HG02763 (cell line): ENCODE measurements at regions not wholly inside any gene's neighbourhood (a gene's known extent, or its start where the extent isn't known, plus 50 kb on each side); places are given as distances from the start of the nearest gene placed in this dataset.
"Not testable (repeated sequence)": the region's sequence is repeated elsewhere in the genome, so short reads cannot be mapped to it uniquely, and the experiment has no call there.

ENCODE experiments used
- ATAC-seq: cut with Tn5 transposase; IDR thresholded peaks from one replicate; pipeline ENCODE4 v1.9.1; 2021; ENCODE audit warnings: mild to moderate bottlenecking, moderate library complexity; ENCODE audit not compliant: unreplicated experiment

DNA sequence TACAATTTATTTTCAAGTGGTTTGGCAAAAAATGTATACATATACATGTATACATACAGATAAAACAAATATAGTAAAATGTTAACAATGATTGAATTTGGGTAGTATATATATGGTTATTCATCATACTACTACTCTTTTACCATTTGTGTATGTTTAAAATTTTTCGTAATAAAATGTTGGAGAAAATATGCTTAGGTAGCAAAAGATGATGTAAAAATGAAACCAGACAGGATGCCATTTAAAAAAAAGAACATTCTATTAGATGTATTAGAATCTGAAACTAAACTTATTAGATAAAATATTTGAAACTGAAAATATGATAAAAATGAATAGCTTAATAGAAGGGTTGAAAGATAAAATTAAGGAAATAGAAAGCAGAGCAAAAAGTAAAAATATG, 144.9 kb upstream of the FER start:
- ATAC-seq = no peak

DNA sequence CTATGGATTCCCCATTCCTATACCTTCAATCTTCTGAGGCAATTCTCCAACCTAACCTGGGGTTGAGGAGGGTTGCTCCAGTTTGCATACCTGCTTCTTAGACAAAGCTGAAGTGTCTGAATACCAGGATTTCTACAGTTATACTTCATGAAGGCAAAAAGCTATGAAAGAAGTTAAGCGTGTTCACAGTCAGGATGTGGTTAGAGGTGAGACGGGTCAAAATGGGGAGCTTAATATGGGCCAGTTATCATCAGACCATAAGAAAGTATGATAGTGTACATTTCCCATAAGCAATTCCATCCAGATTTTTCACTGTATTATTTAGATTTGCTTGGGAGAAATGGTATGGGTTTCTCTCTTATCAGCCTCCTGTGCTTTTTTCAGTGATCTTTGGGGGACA, 156.9 kb upstream of the FER start:
- ATAC-seq = no peak

DNA sequence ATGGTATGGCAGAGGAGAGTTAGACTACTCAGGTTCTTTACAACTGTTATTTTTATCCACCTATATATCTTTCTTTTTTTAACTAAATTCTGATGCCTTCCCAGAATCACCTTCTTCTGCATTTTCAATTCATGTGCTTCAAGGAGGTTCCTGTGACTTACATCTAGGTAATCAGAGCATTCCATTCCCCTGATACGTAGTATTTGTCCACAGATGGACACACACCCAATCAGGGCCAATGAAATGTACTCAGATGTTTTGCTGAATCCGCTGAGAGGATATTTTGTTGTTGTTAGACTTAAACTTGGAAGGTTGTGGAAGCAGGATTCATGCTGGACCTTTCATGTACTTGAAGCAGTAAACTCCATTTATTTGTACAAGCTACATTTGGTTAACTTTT, 159.4 kb upstream of the FER start:
- no peak for ATAC-seq

DNA sequence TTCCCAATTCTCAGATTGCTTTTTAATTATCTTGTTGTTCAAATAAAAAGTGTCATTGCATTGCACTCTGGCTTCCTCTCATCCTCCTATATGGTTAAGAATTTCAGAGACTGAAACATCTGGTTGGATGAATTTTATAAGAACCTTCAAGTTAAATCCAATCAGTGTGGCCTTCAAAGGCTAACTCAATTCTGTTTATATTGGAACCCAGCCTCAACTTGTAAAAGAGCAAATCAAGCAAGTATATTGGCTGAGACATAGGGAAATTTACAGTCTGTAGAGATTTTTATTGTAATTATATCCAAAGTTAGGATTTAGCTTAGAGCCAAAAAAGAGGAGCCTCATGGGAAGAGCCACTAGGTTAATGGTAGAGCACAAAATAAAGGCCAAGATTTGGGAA, 159.9 kb upstream of the FER start:
- ATAC-seq = no peak

DNA sequence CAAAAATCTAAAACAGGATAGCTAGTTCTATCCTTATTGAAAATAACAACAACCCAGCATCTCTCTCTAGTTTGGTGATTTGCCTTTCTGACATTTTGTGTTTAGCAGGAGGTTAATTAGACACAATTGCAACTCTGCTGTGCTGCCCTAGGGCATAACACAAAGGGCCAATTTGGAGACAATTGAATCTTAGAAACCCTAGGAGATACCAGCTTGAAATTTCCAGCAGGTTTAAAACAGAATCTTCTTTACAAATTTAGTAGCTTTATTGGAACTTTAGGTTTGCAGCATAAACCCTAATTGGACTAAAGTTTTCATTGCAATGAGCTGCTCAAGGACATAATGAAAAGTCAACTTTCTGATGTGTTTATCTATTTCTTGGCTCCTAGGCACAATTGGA, 166.7 kb upstream of the FER start:
- no peak for ATAC-seq

DNA sequence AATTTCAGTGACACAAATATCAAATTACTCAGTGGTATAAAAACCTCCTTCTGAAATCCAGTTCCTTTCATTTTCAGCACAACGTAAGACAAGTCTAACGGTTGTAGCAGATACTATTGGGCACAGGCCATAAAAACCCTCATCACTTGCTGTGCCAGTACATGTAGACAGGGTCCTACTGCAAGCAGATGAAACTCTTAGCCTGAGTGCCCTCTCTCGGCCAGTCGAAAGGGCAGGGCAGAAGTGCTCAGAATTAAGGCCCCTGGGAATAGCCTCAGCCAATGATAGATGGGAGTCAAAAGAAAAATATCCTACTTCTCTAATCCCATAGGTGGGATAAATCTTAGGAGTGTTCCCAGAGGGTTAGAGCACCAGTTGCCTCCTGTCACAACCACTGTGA, 168.5 kb upstream of the FER start:
- no peak for ATAC-seq

DNA sequence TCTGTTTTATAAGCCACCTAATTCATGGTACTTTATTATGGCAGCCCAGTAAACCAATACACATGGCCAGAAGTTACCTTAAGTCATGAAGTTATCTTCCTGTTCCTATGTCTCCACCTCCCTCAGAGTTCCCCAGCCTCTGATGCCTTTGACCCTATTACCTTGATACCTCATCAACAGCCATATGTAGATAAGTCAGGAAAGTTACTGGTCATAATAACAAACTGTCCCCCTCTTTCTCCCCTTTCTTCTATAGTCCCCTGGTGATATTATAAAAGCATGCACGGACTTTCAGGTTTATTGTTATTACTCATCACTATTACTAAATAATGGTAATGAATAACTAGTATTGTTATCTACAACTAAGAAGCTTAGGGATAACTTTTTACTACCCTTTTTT, 168.9 kb upstream of the FER start:
- no peak for ATAC-seq

DNA sequence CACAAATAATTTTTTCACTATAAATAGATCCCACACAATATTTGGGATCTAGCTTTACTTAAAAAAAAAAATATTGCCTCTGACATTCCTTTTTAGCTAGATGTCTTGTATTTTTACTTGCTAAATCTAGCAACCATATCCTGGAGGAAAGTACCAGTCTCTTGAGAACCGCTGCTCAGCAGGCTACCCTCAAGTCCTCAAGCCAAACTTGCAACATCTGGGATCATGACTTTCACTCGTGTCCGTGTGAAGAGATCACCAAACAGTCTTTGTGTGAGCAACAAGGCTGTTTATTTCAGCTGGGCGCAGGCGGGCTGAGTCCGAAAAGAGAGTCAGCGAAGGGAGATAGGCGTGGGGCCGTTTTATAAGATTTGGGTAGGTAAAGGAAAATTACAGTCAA, 180.3 kb upstream of the FER start:
- ATAC-seq = no peak

DNA sequence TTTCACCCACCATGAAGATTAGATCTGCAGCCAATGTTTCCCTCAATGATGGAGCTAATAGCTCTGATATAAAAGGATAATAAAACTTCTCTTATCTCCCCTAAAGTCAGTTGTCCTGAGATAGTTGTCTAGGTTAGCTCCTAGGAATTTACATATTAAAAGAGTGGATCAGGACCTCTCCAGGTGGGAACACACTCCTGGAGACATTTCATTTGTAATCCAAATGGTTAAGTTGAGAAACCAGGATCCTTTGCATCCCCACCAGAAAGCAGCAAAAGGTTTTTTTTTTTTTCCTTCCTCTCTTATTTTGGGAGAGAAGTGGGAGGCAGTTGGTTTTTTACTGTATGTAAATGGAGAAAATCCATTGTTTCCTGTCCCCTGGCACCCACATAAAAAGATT, 182.5 kb upstream of the FBXL17 start:
- no peak for ATAC-seq

DNA sequence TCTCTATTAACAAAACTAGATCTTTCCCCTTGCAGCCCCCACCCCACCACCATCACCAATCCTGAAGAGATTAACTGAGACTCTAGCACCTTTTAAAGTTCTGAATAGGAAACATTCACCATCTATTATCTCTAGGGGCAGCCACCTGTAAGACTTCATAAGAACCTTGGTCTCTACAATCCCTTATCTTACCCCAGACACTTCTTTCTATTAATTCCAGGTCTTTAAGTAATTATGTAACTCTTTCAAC, 180.2 kb upstream of the FBXL17 start:
- no peak for ATAC-seq

DNA sequence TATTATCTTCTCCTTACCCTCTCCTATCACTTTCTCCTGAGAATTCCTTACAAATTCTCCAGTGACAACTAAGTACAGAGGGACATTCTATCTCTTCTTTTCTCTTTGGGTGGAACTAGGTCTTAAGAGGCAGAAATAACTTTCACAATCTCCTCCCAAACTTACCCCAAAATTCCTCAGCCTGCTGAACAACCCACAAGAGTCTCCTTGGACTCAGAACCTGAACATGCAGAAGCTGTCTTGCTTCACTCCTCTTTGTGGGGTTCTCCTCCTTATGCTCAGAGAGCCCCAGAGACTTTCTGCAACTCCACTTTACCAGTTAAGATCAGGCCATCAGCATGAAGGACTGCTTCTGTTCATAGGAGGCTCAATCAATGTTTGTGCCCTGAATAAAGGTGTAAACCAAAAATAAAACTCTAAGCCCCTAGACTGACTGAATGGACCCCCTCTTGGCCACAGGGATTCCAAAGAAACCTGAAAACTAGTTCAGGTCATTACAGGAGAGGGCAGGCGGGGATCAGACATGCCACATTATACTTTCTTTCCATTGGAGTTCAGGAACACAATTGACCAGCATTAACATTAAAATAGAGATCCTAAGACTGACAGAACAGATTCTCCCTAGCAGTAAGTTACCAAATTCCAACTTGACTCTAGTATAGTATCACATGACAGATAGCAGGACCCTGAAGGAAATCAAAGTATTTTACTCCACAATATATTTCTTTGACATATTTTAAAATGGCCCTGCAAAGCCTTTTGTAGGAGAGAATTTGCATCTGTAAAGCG, 179.7 kb upstream of the FBXL17 start:
- ATAC-seq = no peak

DNA sequence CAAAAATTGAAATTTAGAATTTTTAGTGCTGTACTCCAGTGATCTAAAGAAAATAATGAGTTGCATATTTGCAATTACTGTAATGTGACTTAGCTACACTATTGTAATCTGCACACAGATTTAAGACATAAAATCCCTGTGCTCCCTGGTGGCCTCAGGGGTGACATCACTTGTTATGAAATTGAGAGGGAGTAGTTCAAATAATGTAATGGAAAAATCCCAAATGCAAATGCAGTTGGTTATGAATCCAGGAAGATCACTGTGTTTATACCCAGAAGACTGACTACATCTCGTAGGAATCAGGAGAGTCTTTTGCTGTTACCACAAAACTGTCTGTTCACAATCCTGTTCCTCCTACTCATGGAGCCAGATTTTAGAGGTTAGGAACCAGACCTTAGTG, 178.7 kb upstream of the FBXL17 start:
- no peak for ATAC-seq

DNA sequence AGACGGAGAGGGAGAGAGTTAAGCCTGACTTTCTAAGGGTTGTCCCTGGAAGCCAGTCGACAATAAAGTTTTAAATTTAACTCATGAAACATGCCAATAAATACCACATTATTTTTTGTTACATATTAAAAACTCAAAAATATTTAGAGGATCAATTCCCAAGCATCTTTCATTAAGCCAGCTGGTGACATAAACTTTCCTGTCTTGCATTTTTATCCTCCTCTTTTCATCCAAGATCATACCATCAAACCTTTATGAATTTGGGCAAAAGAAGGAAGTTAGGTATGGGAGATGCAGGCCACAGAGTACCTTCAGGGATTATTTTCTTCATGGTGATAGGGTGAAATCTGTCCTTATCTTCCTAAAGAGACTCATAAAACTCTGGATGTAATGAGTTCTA, 178.3 kb upstream of the FBXL17 start:
- ATAC-seq = no peak

DNA sequence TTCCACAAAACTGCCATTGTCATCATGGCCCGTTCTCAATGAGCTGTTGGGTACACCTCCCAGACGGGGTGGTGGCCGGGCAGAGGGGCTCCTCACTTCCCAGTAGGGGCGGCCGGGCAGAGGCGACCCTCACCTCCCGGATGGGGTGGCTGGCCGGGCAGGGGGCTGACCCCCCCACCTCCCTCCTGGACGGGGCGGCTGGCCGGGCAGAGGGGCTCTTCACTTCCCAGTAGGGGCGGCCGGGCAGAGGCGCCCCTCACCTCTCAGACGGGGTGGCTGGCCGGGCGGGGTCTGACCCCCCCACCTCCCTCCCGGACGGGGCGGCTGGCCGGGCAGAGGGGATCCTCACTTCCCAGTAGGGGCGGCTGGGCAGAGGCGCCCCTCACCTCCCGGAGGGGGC, 176.9 kb upstream of the FBXL17 start:
- ATAC-seq = not testable (repeated sequence)

DNA sequence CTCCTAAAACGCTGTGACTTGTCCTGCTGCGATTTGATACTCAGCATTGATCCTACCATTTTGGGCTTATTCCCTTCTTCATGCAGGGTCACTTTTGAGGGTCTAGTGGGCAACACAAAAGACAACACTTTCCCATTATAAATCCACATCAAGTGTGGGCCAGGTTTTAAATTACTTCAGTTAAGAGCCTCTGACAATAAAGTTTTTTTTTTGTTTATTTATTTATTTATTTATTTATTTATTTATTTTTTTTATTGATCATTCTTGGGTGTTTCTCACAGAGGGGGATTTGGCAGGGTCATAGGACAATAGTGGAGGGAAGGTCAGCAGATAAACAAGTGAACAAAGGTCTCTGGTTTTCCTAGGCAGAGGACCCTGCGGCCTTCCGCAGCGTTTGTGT, 176.2 kb upstream of the FBXL17 start:
- not testable (repeated sequence) for ATAC-seq

DNA sequence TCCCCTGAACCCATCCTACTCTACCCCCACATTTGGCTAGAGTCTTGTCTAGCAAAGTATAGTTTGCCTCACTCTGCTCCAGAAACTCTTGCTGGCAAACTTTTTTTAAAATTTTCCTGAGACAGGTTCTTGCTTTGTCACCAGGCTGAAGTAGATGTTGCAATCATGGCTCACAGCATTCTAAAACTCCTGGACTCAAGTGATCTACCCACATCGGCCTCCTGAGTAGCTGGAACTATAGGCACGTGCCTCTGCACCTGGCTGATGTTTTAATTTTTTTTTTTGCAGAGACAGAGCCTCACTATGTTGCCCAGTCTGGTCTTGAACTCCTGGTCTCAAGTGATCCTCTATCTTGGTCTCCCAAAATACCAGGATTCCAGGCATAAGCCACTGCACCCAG, 175.8 kb upstream of the FBXL17 start:
- ATAC-seq = no peak

DNA sequence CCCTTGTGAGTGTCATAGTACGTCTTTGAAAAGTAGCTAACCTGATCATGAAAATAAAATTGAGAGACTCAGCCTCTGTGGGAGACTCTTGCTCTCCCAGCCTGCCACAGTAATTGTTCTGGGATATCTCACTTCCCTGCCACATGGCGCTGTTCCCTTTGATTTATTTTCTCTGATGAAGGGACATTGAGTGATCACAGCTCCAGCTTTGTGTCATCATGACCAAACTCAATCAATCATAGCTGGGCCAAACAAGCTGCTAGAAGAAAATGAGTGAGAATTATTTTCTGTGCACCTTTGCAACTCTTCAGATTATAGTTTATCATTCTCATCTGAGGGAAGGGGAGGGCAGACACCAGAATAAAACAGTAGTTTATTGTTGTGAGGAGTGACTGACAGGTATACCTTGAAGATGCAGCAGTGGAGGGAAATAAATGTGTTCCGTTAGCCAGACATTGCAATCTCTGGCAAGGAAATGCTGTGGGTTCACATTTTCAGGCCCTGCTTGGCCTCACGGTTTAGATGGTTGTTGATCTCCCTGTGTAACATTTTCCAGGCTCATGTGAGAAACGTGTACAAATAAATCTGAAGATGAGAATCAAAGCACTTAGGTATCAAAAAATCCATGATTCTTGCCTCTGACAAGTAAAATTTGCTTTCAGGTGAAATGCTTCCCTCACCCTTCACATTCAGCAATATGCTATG, 174.7 kb upstream of the FBXL17 start:
- ATAC-seq = no peak

DNA sequence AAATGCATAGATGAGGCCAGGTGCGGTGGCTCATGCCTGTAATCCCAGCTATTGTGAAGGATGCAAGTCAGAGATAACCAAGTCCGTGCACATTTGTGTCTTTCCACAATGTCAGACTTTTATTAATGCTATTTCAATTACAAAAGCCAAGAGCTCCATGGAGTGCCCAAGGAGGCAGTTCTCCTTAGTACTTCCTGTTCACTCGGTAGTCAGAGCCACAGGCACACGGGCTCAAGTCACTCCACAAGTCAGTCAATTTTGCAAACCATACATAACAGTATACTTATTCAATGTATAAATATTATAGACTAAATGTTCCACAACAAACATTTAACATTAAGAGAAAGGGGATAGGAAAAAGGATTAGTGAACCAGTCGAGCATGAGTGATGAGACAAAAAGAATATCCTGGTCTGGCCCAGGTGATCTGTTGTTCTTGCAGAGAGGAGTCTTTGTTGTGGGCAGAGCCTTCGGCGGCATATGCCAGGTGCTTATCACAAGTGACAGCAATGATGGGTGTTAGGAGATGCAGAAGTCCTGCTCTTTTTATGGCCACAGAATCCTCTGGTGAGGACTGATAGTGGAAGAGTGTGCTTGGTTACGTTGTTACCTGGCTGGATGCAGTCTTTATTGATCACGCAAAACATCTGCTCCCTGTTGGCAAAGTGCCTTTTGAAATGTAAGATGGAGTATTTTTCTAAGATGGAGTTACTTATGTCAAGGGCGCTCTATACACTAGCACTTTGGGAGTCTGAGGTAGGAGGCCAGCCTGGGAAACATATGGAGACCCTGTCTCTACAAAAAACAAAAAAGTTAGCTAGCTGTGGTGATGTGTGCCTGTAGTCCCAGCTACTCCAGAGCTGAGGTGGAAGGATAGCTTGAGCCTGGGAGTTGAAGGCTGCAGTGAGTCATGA, 167.0 kb upstream of the FBXL17 start:
- ATAC-seq = no peak

DNA sequence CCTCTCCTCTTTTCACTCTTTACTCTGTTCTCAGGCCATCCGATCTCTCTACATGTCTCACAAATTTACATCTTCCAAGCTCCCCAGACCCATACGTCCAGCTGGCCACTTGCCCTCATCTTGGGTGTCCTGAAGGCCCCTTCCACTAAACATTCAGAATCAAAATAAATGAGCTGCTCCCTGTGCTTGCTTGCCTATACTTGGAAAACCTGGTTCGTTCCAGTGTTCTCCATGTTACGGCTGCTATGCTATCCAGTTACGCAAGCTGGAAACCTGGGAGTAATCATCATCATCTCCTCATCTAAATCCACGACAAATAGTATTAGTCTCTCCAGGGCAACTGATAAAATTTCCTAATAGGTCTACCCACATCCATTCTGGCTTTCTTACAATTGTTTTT, 165.0 kb upstream of the FBXL17 start:
- no peak for ATAC-seq

DNA sequence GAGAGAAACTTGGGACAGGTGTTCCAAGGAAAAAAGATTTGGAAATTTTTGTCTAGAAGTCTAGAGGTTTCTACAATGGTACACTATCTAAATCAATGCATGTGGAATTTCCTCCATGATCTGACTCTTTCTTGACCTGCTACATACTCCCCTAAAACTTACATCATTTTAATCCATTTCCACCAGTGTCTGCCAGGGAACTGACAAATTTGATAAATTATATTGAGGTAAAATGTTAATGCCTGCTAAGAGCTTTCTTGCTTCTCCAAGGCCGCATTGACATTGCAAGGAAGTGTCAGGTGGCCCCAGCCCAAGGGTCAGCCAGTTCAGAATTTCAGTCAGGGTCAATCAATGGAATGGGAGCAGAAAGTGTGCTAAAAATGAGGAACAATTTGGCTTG, 163.4 kb upstream of the FBXL17 start:
- ATAC-seq = no peak

DNA sequence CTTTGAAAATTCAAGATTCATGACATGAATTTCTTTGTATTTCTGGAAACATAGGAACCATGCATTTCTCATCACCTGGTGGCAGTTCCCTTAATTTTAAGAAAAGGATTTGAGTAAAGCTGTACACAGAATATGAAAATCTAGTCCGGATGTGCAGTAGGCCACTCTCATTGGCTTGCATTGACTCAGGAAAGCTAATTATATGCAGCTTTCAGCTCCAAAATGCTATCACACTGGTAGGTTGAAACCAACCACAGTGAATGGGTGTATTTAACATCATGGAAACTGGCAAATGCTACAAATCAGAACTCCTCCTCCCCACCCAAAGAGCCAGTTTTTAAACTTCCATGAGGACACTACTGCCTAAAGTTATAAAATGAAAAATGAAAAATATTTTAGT, 161.6 kb upstream of the FBXL17 start:
- peak; percentile 57 for ATAC-seq

DNA sequence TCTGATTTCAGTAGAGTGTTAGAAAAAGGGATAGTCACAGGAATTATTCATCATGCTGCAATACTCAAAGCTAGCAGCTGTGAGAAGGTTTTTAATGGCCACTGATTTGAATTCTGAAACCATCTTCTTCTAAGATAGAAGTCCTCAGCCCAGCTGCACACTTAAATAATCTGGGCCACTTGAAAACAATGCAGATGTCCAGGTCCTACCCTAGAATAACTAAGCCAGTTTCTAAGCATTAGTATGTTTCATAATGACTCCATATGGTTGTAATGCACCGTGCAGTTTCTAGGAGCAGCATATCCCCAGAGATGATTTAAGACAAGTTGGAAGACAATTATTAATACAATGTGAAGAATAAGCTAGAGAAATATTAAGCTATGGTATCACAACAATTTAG, 159.9 kb upstream of the FBXL17 start:
- ATAC-seq = peak; percentile 59
